ENCODE measurements at regions not wholly inside any gene's neighbourhood (a gene's known extent, or its start where the extent isn't known, plus 50 kb on each side); places are given as distances from the start of the nearest gene placed in this dataset.
"Not testable (repeated sequence)": the region's sequence is repeated elsewhere in the genome, so short reads cannot be mapped to it uniquely, and the experiment has no call there.

GRCh38 chr18:28727189-28727588 is 550.3 kb upstream of the CDH2 start:
- not testable (repeated sequence) for ATAC-seq (ENCODE audit: low read depth in 2 of 2); H3K27ac ChIP-seq (ENCODE audit: insufficient read depth, low read length, poor library complexity, severe bottlenecking); H3K27me3 Mint-ChIP-seq; H3K9me3 ChIP-seq (ENCODE audit: control insufficient read depth in 2 of 2, low read length in 2 of 2); H3K4me3 ChIP-seq (ENCODE audit: low read depth, low read length); H3K36me3 Mint-ChIP-seq; H3K4me1 Mint-ChIP-seq; H3K36me3 ChIP-seq (ENCODE audit: control insufficient read depth, insufficient read depth, low read length); H3K27me3 ChIP-seq (ENCODE audit: control insufficient read depth, insufficient read depth, low read length); DNase-seq; H3K4me3 Mint-ChIP-seq; H3K4me1 ChIP-seq (ENCODE audit: control insufficient read depth, insufficient read depth, low read length, poor library complexity, severe bottlenecking); H3K27ac Mint-ChIP-seq
- H3K9me3 Mint-ChIP-seq, result peaks cover 0 to 25% (median 10%) of the 10 kb centered on the region in 7 donors

- H3K27me3 ChIP-seq (ENCODE audit: control insufficient read depth, insufficient read depth, low read length), result no peaks in the 10 kb centered on the region
- H3K9me3 ChIP-seq (ENCODE audit: control insufficient read depth in 2 of 2, low read length in 2 of 2), result peaks cover 7 to 14% of the 10 kb centered on the region in 2 experiments
- H3K4me3 ChIP-seq (ENCODE audit: low read depth, low read length), result no peak overlapping the region
- DNase-seq, result no peak
- no peak overlapping the region for H3K27ac ChIP-seq (ENCODE audit: insufficient read depth, low read length, poor library complexity, severe bottlenecking)
- Mint-ChIP-seq H3K36me3 (no peaks in the 10 kb centered on the region), H3K4me1 (no peaks in the 10 kb centered on the region), H3K27ac (no peak overlapping the region), H3K27me3 (no peaks in the 10 kb centered on the region), H3K4me3 (no peak overlapping the region), H3K9me3 (peaks cover 0 to 19% (median 10%) of the 10 kb centered on the region in 7 donors)
- no peaks in the 10 kb centered on the region for H3K36me3 ChIP-seq (ENCODE audit: control insufficient read depth, insufficient read depth, low read length)
- ATAC-seq (ENCODE audit: low read depth in 2 of 2), result no peak
- no peaks in the 10 kb centered on the region for H3K4me1 ChIP-seq (ENCODE audit: control insufficient read depth, insufficient read depth, low read length, poor library complexity, severe bottlenecking)
These were observed 548.9 kb upstream of the CDH2 start for GRCh38 chr18:28725876-28726275.

- no peaks in the 10 kb centered on the region for H3K27me3 Mint-ChIP-seq
- no peak for DNase-seq
- Histone ChIP-seq H3K27ac (ENCODE audit: insufficient read depth, low read length, poor library complexity, severe bottlenecking) (no peak overlapping the region), H3K36me3 (ENCODE audit: control insufficient read depth, insufficient read depth, low read length) (no peaks in the 10 kb centered on the region), H3K9me3 (ENCODE audit: control insufficient read depth in 2 of 2, low read length in 2 of 2) (peaks cover 7 to 14% of the 10 kb centered on the region in 2 experiments), H3K4me1 (ENCODE audit: control insufficient read depth, insufficient read depth, low read length, poor library complexity, severe bottlenecking) (no peaks in the 10 kb centered on the region), H3K27me3 (ENCODE audit: control insufficient read depth, insufficient read depth, low read length) (no peaks in the 10 kb centered on the region), H3K4me3 (ENCODE audit: low read depth, low read length) (no peak overlapping the region)
- no peaks in the 10 kb centered on the region for H3K36me3 Mint-ChIP-seq
- H3K9me3 Mint-ChIP-seq, result peaks cover 3 to 23% (median 10%) of the 10 kb centered on the region in 7 donors
- ATAC-seq (ENCODE audit: low read depth in 2 of 2), result no peak
- H3K4me1 Mint-ChIP-seq, result no peaks in the 10 kb centered on the region
- no peak overlapping the region for H3K4me3 Mint-ChIP-seq
- H3K27ac Mint-ChIP-seq, result no peak overlapping the region
These were observed 546.6 kb upstream of the CDH2 start for GRCh38 chr18:28723506-28723905.

GRCh38 chr18:28718696-28719095 is 541.8 kb upstream of the CDH2 start:
- Histone ChIP-seq H3K27me3 (ENCODE audit: control insufficient read depth, insufficient read depth, low read length) (no peaks in the 10 kb centered on the region), H3K9me3 (ENCODE audit: control insufficient read depth in 2 of 2, low read length in 2 of 2) (peaks cover 6 to 17% of the 10 kb centered on the region in 2 experiments), H3K4me3 (ENCODE audit: low read depth, low read length) (no peak overlapping the region), H3K27ac (ENCODE audit: insufficient read depth, low read length, poor library complexity, severe bottlenecking) (no peak overlapping the region), H3K4me1 (ENCODE audit: control insufficient read depth, insufficient read depth, low read length, poor library complexity, severe bottlenecking) (no peaks in the 10 kb centered on the region), H3K36me3 (ENCODE audit: control insufficient read depth, insufficient read depth, low read length) (no peaks in the 10 kb centered on the region)
- peaks cover 2 to 36% (median 11%) of the 10 kb centered on the region in 7 donors for H3K9me3 Mint-ChIP-seq
- DNase-seq (no peak), ATAC-seq (ENCODE audit: low read depth in 2 of 2) (no peak)
- H3K4me3 Mint-ChIP-seq, result no peak overlapping the region
- no peaks in the 10 kb centered on the region for H3K4me1 Mint-ChIP-seq
- H3K27ac Mint-ChIP-seq, result no peak overlapping the region
- H3K36me3 Mint-ChIP-seq, result no peaks in the 10 kb centered on the region
- H3K27me3 Mint-ChIP-seq, result no peaks in the 10 kb centered on the region

- no peak overlapping the region for H3K27ac ChIP-seq (ENCODE audit: insufficient read depth, low read length, poor library complexity, severe bottlenecking)
- Mint-ChIP-seq H3K27ac (no peak overlapping the region), H3K4me1 (no peaks in the 10 kb centered on the region), H3K4me3 (no peak overlapping the region), H3K27me3 (no peaks in the 10 kb centered on the region), H3K36me3 (no peaks in the 10 kb centered on the region), H3K9me3 (peaks cover 0 to 32% (median 8%) of the 10 kb centered on the region in 7 donors)
- DNase-seq (no peak), ATAC-seq (ENCODE audit: low read depth in 2 of 2) (no peak)
- H3K36me3 ChIP-seq (ENCODE audit: control insufficient read depth, insufficient read depth, low read length), result no peaks in the 10 kb centered on the region
- H3K9me3 ChIP-seq (ENCODE audit: control insufficient read depth in 2 of 2, low read length in 2 of 2), result peaks cover 6 to 10% of the 10 kb centered on the region in 2 experiments
- no peak overlapping the region for H3K4me3 ChIP-seq (ENCODE audit: low read depth, low read length)
- H3K4me1 ChIP-seq (ENCODE audit: control insufficient read depth, insufficient read depth, low read length, poor library complexity, severe bottlenecking), result no peaks in the 10 kb centered on the region
- H3K27me3 ChIP-seq (ENCODE audit: control insufficient read depth, insufficient read depth, low read length), result no peaks in the 10 kb centered on the region
These were observed 539.4 kb upstream of the CDH2 start for GRCh38 chr18:28716338-28716737.

GRCh38 chr18:28715206-28715605 is 538.3 kb upstream of the CDH2 start:
- no peaks in the 10 kb centered on the region for H3K36me3 ChIP-seq (ENCODE audit: control insufficient read depth, insufficient read depth, low read length)
- ATAC-seq (ENCODE audit: low read depth in 2 of 2), result no peak

GRCh38 chr18:28714498-28714897 is 537.6 kb upstream of the CDH2 start:
- no peak for ATAC-seq (ENCODE audit: low read depth in 2 of 2)
- no peak for DNase-seq
- H3K36me3 ChIP-seq (ENCODE audit: control insufficient read depth, insufficient read depth, low read length), result no peaks in the 10 kb centered on the region
- no peaks in the 10 kb centered on the region for H3K27me3 Mint-ChIP-seq
- no peak overlapping the region for H3K4me3 ChIP-seq (ENCODE audit: low read depth, low read length)
- H3K27me3 ChIP-seq (ENCODE audit: control insufficient read depth, insufficient read depth, low read length), result no peaks in the 10 kb centered on the region
- peaks cover 0 to 32% (median 8%) of the 10 kb centered on the region in 7 donors for H3K9me3 Mint-ChIP-seq
- no peaks in the 10 kb centered on the region for H3K4me1 Mint-ChIP-seq
- H3K9me3 ChIP-seq (ENCODE audit: control insufficient read depth in 2 of 2, low read length in 2 of 2), result peaks cover 7 to 9% of the 10 kb centered on the region in 2 experiments
- H3K4me3 Mint-ChIP-seq, result no peak overlapping the region
- no peaks in the 10 kb centered on the region for H3K36me3 Mint-ChIP-seq
- no peaks in the 10 kb centered on the region for H3K4me1 ChIP-seq (ENCODE audit: control insufficient read depth, insufficient read depth, low read length, poor library complexity, severe bottlenecking)
- no peak overlapping the region for H3K27ac ChIP-seq (ENCODE audit: insufficient read depth, low read length, poor library complexity, severe bottlenecking)
- no peak overlapping the region for H3K27ac Mint-ChIP-seq

More at GRCh38 chr18:28715206-28715605, 538.3 kb upstream of the CDH2 start:
- Histone ChIP-seq H3K27ac (ENCODE audit: insufficient read depth, low read length, poor library complexity, severe bottlenecking) (no peak overlapping the region), H3K4me3 (ENCODE audit: low read depth, low read length) (no peak overlapping the region), H3K9me3 (ENCODE audit: control insufficient read depth in 2 of 2, low read length in 2 of 2) (peaks cover 7 to 9% of the 10 kb centered on the region in 2 experiments), H3K27me3 (ENCODE audit: control insufficient read depth, insufficient read depth, low read length) (no peaks in the 10 kb centered on the region), H3K4me1 (ENCODE audit: control insufficient read depth, insufficient read depth, low read length, poor library complexity, severe bottlenecking) (no peaks in the 10 kb centered on the region)
- DNase-seq, result no peak
- Mint-ChIP-seq H3K27me3 (no peaks in the 10 kb centered on the region), H3K27ac (no peak overlapping the region), H3K4me1 (no peaks in the 10 kb centered on the region), H3K4me3 (no peak overlapping the region), H3K9me3 (peaks cover 0 to 32% (median 8%) of the 10 kb centered on the region in 7 donors), H3K36me3 (no peaks in the 10 kb centered on the region)

GRCh38 chr18:28712796-28713425 is 536.0 kb upstream of the CDH2 start:
- Histone ChIP-seq H3K27me3 (ENCODE audit: control insufficient read depth, insufficient read depth, low read length) (no peaks in the 10 kb centered on the region), H3K36me3 (ENCODE audit: control insufficient read depth, insufficient read depth, low read length) (no peaks in the 10 kb centered on the region), H3K27ac (ENCODE audit: insufficient read depth, low read length, poor library complexity, severe bottlenecking) (no peak overlapping the region), H3K4me3 (ENCODE audit: low read depth, low read length) (no peak overlapping the region), H3K4me1 (ENCODE audit: control insufficient read depth, insufficient read depth, low read length, poor library complexity, severe bottlenecking) (no peaks in the 10 kb centered on the region), H3K9me3 (ENCODE audit: control insufficient read depth in 2 of 2, low read length in 2 of 2) (peaks cover 7 to 15% of the 10 kb centered on the region in 2 experiments)
- ATAC-seq (ENCODE audit: low read depth in 2 of 2), result no peak
- Mint-ChIP-seq H3K27me3 (no peaks in the 10 kb centered on the region), H3K4me3 (no peak overlapping the region), H3K4me1 (no peaks in the 10 kb centered on the region), H3K9me3 (peaks cover 0 to 27% (median 5%) of the 10 kb centered on the region in 7 donors), H3K27ac (no peak overlapping the region), H3K36me3 (no peaks in the 10 kb centered on the region)
- no peak for DNase-seq

Data from CD4-positive, CD25-positive, alpha-beta regulatory T cell (primary cell).